Osteocyte (in vitro differentiated cells): ENCODE measurements at regions not wholly inside any gene's neighbourhood (a gene's known extent, or its start where the extent isn't known, plus 50 kb on each side); places are given as distances from the start of the nearest gene placed in this dataset.
A peak's percentile ranks its signal among the peaks of the same experiment; 100 is the strongest.

Experiments
- DNase-seq: peaks from one replicate; pipeline ENCODE4 v3.0.0; 2021; ENCODE audit warnings: mixed read lengths; ENCODE audit not compliant: unreplicated experiment; ENCODE audit errors: extremely low spot score
- H3K27ac Mint-ChIP-seq: one replicate; pipeline ENCODE4 v1.8.0; 2021; ENCODE audit warnings: mild to moderate bottlenecking, mixed read lengths; ENCODE audit not compliant: unreplicated experiment
- H3K27me3 Mint-ChIP-seq: one replicate; pipeline ENCODE4 v1.8.0; 2021; ENCODE audit warnings: mixed read lengths; ENCODE audit not compliant: unreplicated experiment
- H3K36me3 Mint-ChIP-seq: one replicate; pipeline ENCODE4 v1.8.0; 2021; ENCODE audit warnings: mixed read lengths; ENCODE audit not compliant: unreplicated experiment
- H3K4me1 Mint-ChIP-seq: one replicate; pipeline ENCODE4 v1.8.0; 2021; ENCODE audit warnings: mixed read lengths; ENCODE audit not compliant: unreplicated experiment
- H3K4me3 Mint-ChIP-seq: one replicate; pipeline ENCODE4 v1.8.0; 2021; ENCODE audit warnings: mild to moderate bottlenecking, moderate library complexity, mixed read lengths; ENCODE audit not compliant: unreplicated experiment
- H3K9me3 Mint-ChIP-seq: one replicate; pipeline ENCODE4 v1.8.0; 2021; ENCODE audit warnings: mixed read lengths; ENCODE audit not compliant: unreplicated experiment
- TF ChIP-seq, protein P1 (sequence below): fragments of 200-600 bp; sonication (generic); IDR thresholded peaks from 2 replicates; pipeline ENCODE4 v1.5.0; 2021; ENCODE audit warnings: antibody characterized with exemption, mild to moderate bottlenecking, moderate library complexity

DNA sequence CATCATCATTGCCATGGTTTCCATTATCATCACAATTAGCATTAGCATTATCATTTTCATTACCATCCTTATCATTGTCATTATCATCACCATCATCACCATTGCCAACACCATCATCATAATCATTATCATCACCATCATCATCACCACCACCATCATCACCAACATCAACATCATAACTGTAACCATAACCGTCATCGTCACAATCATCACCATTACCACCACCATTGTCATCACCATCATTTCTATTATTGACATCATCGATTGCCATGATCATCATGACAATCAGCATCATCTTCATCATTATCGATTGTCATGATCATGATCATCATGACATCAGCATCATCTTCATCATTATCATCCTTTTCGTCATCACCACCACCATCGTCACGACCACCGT lies 88.9 kb upstream of the MSX1 start:
- Mint-ChIP-seq H3K9me3 (peaks cover 7% of the 10 kb centered on the region), H3K4me3 (no peak overlapping the region), H3K27ac (no peak overlapping the region), H3K36me3 (no peaks in the 10 kb centered on the region), H3K4me1 (peaks cover 4% of the 10 kb centered on the region), H3K27me3 (peaks cover 6% of the 10 kb centered on the region)
- TF ChIP-seq, protein P1, sequence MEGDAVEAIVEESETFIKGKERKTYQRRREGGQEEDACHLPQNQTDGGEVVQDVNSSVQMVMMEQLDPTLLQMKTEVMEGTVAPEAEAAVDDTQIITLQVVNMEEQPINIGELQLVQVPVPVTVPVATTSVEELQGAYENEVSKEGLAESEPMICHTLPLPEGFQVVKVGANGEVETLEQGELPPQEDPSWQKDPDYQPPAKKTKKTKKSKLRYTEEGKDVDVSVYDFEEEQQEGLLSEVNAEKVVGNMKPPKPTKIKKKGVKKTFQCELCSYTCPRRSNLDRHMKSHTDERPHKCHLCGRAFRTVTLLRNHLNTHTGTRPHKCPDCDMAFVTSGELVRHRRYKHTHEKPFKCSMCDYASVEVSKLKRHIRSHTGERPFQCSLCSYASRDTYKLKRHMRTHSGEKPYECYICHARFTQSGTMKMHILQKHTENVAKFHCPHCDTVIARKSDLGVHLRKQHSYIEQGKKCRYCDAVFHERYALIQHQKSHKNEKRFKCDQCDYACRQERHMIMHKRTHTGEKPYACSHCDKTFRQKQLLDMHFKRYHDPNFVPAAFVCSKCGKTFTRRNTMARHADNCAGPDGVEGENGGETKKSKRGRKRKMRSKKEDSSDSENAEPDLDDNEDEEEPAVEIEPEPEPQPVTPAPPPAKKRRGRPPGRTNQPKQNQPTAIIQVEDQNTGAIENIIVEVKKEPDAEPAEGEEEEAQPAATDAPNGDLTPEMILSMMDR: no peak
- no peak for DNase-seq

DNA sequence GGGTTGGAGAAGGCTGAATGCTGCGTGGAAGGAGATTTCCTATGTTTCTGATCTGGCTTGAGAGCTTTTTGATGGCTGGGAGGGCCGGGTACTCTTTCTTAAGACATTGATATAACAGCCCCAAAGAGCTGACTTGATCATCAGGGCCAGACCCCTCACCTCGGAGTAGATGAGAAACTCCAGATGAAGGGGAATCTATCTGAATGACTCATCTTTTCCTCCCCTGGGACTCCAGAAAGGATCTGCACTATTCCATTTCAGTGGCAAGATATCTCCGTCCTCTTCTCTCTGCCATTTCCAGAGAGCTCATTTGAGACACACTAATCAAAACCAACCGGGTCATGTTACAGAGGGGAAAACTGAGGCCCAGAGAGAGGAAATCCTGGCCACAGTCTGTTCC lies 92.9 kb upstream of the MSX1 start:
- H3K4me3 Mint-ChIP-seq: no peak overlapping the region

GRCh38 chr4:4765811-4766210 lies 93.7 kb upstream of the MSX1 start:
- Mint-ChIP-seq H3K4me3 (no peak overlapping the region), H3K27me3 (peaks cover 9% of the 10 kb centered on the region), H3K9me3 (peaks cover 7% of the 10 kb centered on the region), H3K4me1 (peaks cover 15% of the 10 kb centered on the region), H3K36me3 (no peaks in the 10 kb centered on the region), H3K27ac (no peak overlapping the region)
- DNase-seq: no peak
- TF ChIP-seq, protein P1: no peak

More for the DNA sequence above, 92.9 kb upstream of the MSX1 start:
- Mint-ChIP-seq H3K9me3 (peaks cover 7% of the 10 kb centered on the region), H3K36me3 (no peaks in the 10 kb centered on the region), H3K4me1 (peaks cover 15% of the 10 kb centered on the region), H3K27me3 (peaks cover 7% of the 10 kb centered on the region), H3K27ac (no peak overlapping the region)
- TF ChIP-seq, protein P1: no peak
- no peak for DNase-seq

- TF ChIP-seq, protein P1: no peak
- Mint-ChIP-seq H3K9me3 (peaks cover 7% of the 10 kb centered on the region), H3K4me1 (peaks cover 15% of the 10 kb centered on the region), H3K4me3 (no peak overlapping the region), H3K27me3 (peaks cover 17% of the 10 kb centered on the region), H3K36me3 (no peaks in the 10 kb centered on the region), H3K27ac (no peak overlapping the region)
- no peak for DNase-seq
Observed at GRCh38 chr4:4764558-4764905, 94.9 kb upstream of the MSX1 start.

DNA sequence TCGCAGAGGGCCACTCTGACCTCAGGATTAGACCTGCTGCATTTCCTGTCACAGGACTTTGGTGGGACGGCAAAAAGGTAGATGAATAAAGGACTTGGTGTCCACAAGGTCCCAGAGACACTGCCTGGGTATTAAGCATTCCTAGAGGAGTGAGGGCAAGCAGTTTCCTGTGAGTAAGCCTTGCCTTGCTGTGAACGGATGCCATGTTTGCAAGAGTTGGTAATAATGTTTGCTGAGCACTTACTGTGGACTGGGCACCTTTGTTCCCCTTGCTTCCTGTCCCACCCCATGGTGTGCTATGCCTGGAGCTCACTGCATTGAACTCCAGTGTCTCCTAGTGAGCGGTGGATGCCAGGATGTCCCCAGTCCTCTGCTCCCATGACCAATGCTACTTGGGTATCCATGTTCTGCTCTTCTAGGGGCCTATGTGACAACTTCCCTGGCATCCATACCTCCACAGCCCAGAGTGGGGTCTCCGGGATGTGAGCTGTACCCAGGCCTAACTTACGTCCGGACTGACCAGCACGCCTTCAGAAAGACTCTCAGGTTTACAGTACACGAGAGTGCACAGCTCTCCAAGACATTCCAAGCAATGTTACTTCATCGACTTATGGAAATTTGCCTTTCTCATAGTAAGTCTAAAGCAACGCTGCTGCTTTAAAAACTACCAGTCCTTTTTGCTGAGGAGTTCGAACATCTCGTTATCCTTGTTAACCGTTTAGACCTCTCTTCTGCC lies 95.5 kb upstream of the MSX1 start:
- peaks cover 15% of the 10 kb centered on the region for H3K4me1 Mint-ChIP-seq
- peak overlapping the region; percentile 67 for H3K4me3 Mint-ChIP-seq
- peaks cover 17% of the 10 kb centered on the region for H3K27me3 Mint-ChIP-seq
- no peak for DNase-seq
- no peak overlapping the region for H3K27ac Mint-ChIP-seq
- H3K36me3 Mint-ChIP-seq: no peaks in the 10 kb centered on the region
- H3K9me3 Mint-ChIP-seq: peaks cover 7% of the 10 kb centered on the region
- TF ChIP-seq, protein P1: no peak
